ENCODE measurements at regions not wholly inside any gene's neighbourhood (a gene's known extent, or its start where the extent isn't known, plus 50 kb on each side); places are given as distances from the start of the nearest gene placed in this dataset.
A peak's percentile ranks its signal among the peaks of the same experiment; 100 is the strongest.

DNA sequence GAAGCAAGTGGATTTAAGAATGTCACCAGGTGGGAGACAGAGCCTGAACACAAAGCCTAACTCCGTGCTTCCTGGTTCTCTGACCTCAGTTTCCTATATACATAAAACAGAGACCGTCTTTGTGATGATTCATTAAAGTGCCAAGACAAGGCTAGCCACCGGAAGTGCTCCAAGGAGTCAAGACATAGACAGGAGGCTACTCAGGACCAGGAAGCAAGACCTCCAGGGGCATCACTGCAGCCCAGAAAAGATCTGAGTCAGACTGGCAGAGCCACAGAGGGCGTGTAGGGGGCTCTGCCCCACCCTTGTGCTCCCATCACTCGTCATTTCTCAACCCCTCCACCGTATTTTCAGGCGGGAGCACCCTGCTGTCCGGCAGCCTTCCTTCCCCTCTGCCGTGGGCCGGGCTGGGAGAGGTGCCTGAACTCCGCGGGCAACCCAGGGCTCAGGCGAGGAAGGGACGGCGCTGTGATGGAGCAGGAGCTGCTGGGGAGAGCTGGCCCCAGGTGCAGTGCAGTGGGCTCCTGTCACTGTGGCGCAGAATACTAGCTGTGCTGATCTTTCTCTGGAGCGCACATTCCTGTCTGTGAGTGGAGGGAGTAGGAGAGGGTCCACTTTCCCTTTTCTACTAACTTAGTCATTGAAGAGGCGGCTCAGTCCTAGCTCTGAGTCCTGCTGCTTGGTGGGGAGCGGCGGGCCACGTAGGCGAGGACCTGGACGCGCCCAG is 134.7 kb upstream of the GPR12 start:
- no peaks in the 10 kb centered on the region for H3K36me3 Mint-ChIP-seq (ENCODE audit: low read depth)
- TF ChIP-seq, protein P1, sequence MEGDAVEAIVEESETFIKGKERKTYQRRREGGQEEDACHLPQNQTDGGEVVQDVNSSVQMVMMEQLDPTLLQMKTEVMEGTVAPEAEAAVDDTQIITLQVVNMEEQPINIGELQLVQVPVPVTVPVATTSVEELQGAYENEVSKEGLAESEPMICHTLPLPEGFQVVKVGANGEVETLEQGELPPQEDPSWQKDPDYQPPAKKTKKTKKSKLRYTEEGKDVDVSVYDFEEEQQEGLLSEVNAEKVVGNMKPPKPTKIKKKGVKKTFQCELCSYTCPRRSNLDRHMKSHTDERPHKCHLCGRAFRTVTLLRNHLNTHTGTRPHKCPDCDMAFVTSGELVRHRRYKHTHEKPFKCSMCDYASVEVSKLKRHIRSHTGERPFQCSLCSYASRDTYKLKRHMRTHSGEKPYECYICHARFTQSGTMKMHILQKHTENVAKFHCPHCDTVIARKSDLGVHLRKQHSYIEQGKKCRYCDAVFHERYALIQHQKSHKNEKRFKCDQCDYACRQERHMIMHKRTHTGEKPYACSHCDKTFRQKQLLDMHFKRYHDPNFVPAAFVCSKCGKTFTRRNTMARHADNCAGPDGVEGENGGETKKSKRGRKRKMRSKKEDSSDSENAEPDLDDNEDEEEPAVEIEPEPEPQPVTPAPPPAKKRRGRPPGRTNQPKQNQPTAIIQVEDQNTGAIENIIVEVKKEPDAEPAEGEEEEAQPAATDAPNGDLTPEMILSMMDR (conservative IDR thresholded peaks at IDR 0.05), result no peak
- peaks cover 20% of the 10 kb centered on the region for H3K4me1 Mint-ChIP-seq
- H3K4me3 Mint-ChIP-seq, result no peak overlapping the region
- H3K27me3 Mint-ChIP-seq (ENCODE audit: low read depth), result no peaks in the 10 kb centered on the region
- H3K27ac Mint-ChIP-seq (ENCODE audit: unreplicated experiment), result peak overlapping the region; percentile 6
- no peaks in the 10 kb centered on the region for H3K9me3 Mint-ChIP-seq
- no peak for DNase-seq (ENCODE audit: low read depth, low spot score)

DNA sequence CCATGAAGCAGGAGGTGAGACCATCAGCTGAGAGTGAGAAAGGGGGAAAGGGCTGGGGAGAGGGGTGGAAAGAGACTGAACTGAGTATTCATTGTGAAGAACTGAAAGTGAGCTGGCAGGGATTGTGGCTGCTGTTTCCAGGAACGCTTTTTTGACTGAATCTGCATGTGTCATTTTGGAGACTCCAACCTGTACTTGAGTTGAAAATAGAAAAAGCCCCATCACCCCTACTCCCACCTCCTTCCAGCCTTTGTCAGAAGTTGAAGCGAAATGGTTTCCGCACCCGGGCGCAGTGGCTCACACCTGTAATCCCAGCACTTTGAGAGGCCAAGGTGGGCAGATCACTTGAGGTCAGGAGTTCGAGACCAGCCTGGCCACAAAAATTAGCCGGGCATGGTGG is 128.0 kb upstream of the GPR12 start:
- DNase-seq (ENCODE audit: low read depth, low spot score), result no peak
- no peaks in the 10 kb centered on the region for H3K4me1 Mint-ChIP-seq
- H3K27ac Mint-ChIP-seq (ENCODE audit: unreplicated experiment), result no peak overlapping the region
- H3K36me3 Mint-ChIP-seq (ENCODE audit: low read depth), result no peaks in the 10 kb centered on the region
- no peak overlapping the region for H3K4me3 Mint-ChIP-seq
- H3K9me3 Mint-ChIP-seq, result peaks cover 5% of the 10 kb centered on the region
- TF ChIP-seq, protein P1 (conservative IDR thresholded peaks at IDR 0.05), result no peak
- peaks cover 6% of the 10 kb centered on the region for H3K27me3 Mint-ChIP-seq (ENCODE audit: low read depth)

DNA sequence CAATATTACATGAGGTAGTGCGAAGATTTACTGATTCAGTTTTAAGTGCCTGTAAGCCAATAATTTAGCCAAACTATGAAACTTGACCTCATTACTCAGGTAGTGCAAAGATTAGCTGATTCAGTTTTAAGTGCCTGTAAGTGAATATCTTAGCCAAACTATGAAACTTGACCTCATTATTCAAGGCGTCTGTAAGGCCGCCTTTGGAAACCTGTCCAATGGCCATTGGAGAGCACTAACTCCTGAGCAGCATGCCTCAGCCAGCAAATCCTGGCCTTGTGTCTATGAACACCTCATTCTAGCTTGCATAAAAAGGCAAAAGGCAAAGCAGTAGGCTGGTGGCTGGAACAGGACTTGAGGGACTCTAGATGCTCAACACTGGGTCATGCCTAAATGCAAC is 127.0 kb upstream of the GPR12 start:
- Mint-ChIP-seq H3K36me3 (ENCODE audit: low read depth) (no peaks in the 10 kb centered on the region), H3K27ac (ENCODE audit: unreplicated experiment) (no peak overlapping the region), H3K27me3 (ENCODE audit: low read depth) (peaks cover 6% of the 10 kb centered on the region), H3K4me3 (no peak overlapping the region), H3K4me1 (no peaks in the 10 kb centered on the region), H3K9me3 (peaks cover 5% of the 10 kb centered on the region)
- no peak for DNase-seq (ENCODE audit: low read depth, low spot score)
- TF ChIP-seq, protein P1 (conservative IDR thresholded peaks at IDR 0.05), result no peak

DNA sequence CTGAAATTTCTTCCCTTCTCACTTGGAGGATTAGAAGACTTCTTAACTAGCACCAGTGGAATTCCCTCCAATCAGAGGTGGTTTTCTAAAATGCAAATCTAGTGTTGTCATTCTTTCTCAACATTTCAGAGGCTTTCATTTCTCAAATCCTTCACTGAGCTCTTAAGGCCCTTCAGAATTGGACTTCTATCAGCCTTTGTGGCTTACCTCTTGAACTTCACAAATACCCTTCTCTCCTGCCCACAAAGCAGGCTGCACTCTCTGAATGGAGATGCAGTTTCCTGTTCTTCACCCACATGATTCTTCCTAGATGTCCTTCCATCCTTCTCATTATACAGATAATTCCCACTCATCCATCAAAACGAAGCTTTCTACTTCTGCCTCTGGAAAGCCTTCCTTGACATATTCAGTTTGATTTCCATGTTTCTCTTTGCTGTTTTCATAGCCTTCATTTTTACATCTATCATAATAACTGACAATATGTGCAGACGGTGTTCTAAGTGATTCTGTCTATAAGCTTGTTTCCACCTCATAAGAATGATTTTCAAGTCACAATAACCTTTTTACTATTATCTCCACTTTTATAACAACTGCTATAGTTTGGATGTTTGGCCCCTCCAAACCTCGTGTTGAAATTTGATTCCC is 123.1 kb upstream of the GPR12 start:
- TF ChIP-seq, protein P1 (conservative IDR thresholded peaks at IDR 0.05), result no peak
- Mint-ChIP-seq H3K36me3 (ENCODE audit: low read depth) (no peaks in the 10 kb centered on the region), H3K27me3 (ENCODE audit: low read depth) (peaks cover 8% of the 10 kb centered on the region), H3K4me1 (peaks cover 6% of the 10 kb centered on the region), H3K4me3 (no peak overlapping the region), H3K27ac (ENCODE audit: unreplicated experiment) (no peak overlapping the region), H3K9me3 (peaks cover 5% of the 10 kb centered on the region)
- no peak for DNase-seq (ENCODE audit: low read depth, low spot score)

DNA sequence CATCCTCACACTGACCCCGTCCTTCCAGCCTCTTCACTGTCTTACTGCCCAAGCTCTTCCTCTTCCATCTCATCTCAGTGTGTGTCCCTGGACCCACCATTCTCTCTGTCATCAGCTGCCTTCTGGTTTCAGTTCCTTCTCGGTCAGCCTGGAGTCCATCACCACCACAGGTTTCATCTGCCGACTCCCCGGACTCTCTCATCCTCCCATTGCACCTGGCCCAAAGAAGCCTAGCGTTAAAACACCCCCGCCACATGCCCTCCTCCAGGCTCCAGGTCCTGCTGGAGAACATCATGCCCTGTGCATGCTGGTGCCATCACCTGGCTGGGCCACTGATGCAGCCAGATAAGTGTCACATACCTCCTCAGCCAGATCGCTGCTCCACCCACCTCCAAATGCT is 122.1 kb upstream of the GPR12 start:
- peaks cover 8% of the 10 kb centered on the region for H3K9me3 Mint-ChIP-seq
- no peak for DNase-seq (ENCODE audit: low read depth, low spot score)
- H3K4me3 Mint-ChIP-seq, result no peak overlapping the region
- H3K27ac Mint-ChIP-seq (ENCODE audit: unreplicated experiment), result no peak overlapping the region
- TF ChIP-seq, protein P1 (conservative IDR thresholded peaks at IDR 0.05), result no peak
- peaks cover 12% of the 10 kb centered on the region for H3K27me3 Mint-ChIP-seq (ENCODE audit: low read depth)
- H3K4me1 Mint-ChIP-seq, result peaks cover 6% of the 10 kb centered on the region
- no peaks in the 10 kb centered on the region for H3K36me3 Mint-ChIP-seq (ENCODE audit: low read depth)
